Inflammatory macrophage (primary cell): ENCODE measurements at regions not wholly inside any gene's neighbourhood (a gene's known extent, or its start where the extent isn't known, plus 50 kb on each side); places are given as distances from the start of the nearest gene placed in this dataset.

Experiments
- DNase-seq, 2 donors: peaks; one replicate each; pipeline ENCODE4 v3.0.0-alpha.2; 2020 to 2022

GRCh38 chr22:26974914-26975803 lies 317.8 kb downstream of the MIAT start:
- DNase-seq: peak in 1 of 2 donors; percentile 15

- no peak for DNase-seq
Measured at GRCh38 chr22:26975865-26976264, 318.5 kb downstream of the MIAT start.

GRCh38 chr22:26977741-26978376 lies 320.5 kb downstream of the MIAT start:
- DNase-seq: no peak

- no peak for DNase-seq
Measured at GRCh38 chr22:26979294-26979693, 321.9 kb downstream of the MIAT start.

- DNase-seq: no peak
Measured at GRCh38 chr22:26981111-26981510, 323.7 kb downstream of the MIAT start.

DNA sequence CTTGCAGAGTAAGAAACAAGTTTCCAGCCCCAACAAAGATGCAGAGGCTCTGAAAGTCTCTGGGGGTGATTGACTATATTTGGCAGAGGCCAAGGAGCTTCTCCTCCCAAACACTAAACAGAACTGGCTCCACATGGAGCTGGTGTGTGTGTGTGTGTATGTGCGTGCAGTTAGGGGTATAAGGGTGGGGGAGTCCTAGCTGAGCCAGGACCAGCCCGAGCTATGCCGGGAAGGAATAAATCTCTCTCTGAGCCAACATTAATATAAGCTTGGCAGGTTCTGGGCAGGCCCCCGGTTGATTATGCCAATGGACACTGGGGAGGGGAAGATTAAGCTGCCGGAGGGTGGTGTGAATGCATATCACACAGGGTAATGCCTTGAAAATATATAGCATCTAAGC lies 324.2 kb downstream of the MIAT start:
- DNase-seq: no peak

DNA sequence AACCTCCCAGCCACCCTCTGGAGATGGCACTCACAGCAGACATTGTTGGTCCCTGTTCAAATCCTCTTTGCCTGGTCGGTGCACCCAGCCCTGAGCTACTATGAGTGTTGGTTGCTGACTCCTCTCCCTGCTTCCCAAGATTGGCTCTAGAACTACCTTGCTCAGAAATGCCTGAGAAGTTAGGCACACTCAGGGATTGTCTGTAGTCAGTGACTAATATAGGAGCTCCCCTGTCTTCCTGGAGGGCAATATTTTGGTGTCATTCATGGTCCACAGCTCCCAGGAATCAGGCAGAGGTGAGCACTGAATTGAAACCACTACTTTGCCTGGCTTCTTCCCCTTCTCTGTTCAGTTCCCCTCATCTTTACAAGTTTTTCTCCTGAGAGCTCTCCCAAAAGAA lies 325.9 kb downstream of the MIAT start:
- DNase-seq: no peak

- DNase-seq: no peak
Measured at GRCh38 chr22:26985206-26985605, 327.8 kb downstream of the MIAT start.

- no peak for DNase-seq
Measured at GRCh38 chr22:26985931-26986782, 328.8 kb downstream of the MIAT start.

DNA sequence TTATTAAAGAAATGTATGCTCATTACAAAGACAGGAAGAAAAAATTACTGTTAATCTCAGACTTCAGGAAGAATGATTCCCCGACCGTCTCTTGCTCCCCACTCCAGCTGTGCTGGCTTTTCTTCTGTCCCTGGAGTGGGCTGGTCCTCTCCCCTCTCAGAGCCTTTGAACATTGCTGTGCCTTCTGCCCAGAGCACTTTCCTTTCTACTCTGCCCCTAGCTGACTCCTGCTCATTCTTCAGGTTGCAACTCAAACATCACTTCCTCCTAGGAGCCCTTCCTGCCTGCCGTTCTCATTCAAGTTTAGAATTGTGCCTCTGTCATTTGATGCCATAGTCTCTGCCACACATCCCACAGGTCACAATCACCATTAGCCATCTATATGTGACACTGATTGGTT lies 329.5 kb downstream of the MIAT start:
- DNase-seq: no peak

- no peak for DNase-seq
Measured at GRCh38 chr22:26990503-26991189, 333.3 kb downstream of the MIAT start.

- DNase-seq: no peak
Measured at GRCh38 chr22:26992556-26992955, 335.2 kb downstream of the MIAT start.

GRCh38 chr22:26993886-26994285 lies 336.5 kb downstream of the MIAT start:
- no peak for DNase-seq

GRCh38 chr22:26994801-26995200 lies 337.4 kb downstream of the MIAT start:
- DNase-seq: no peak

- no peak for DNase-seq
Measured at GRCh38 chr22:26995235-26995634, 337.8 kb downstream of the MIAT start.

DNA sequence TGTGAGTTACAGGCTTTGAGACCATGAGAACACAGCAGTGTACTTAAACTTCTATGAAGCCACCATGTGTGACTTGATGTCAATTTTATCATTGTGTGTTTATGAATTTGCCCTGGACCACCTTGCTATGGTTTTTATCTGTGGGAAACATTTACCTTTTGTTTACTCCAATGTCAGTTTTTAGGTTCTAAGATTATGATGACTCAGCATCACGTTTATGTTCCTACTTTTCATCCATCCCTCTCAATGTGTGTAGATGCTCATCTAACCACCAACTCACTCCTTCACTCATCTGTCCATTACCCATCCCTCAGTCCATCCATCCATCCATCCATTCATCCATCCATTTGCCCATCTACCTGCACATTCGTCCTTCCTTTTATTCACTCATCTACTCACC lies 338.8 kb downstream of the MIAT start:
- DNase-seq: no peak

DNA sequence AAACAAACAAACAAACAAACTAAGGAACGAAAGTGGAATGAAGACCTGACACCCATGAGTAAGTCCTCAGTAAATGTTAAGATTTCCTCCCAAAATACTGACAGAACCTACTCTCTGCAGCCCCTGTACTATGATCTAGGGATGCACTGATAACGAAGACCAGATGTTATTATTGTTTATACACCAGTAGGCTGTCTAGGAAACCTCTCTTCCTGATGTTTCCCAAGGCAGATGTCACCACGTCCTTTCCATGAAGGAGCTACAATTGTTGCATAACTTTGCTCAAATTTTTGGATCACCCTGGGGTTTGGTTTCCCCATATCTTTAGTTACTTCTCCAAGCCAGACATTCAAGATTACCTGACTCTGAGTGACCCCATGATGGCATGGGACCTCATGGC lies 340.7 kb downstream of the MIAT start:
- no peak for DNase-seq

- DNase-seq: no peak
Measured at GRCh38 chr22:26998716-26999115, 341.3 kb downstream of the MIAT start.

DNA sequence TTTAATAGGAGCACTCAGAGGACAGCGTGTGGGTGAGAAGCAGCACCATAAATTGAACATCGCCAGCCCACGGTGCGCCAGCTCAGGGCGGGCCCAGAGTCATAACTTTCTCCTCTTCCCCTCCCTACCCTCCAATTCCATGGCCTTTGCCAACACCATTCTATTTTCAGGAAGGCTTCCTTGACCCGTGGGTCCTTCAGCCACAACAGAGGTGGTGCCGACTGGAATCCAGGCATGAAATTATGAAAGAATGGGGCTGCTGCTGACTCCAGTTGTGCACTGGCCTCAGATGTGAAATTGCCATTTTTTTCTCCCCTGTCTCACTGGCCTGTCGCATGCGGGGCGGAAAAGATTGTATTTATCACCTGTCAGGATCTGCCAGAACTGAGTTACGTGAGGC lies 345.9 kb downstream of the MIAT start:
- no peak for DNase-seq

DNA sequence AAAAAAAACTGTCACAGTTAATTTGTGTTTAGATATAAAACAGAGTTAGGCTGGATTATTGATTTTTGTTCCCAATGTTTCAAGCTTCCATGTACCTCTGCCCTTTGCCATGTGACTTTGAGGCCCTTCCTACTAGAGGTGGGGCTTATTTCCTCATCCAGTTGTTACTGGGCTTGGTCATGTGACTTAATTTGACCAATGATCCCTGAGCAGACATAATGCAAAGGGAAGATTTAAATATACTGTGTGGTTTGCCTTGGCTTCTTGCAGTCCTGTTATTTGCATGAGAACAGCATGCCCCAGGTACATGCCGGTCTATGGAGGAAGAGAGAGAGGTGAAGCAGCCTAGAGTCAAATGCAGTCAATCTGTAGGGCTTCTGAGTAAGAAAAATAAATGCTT lies 347.0 kb downstream of the MIAT start:
- no peak for DNase-seq

DNA sequence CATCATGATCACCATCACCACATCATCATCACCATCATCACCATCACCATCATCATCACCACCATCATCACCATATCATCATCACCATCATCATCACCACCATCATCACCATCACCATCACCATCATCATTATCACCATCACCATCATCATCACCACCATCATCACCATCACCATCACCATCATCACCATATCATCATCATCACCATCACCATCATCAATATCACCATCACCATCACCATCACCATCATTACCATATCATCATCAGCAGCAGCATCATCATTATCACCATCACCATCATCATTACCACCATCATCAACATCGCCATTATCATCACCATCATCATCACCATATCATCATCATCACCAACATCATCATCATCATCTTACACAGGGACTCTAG lies 351.1 kb downstream of the MIAT start:
- DNase-seq: no peak

DNA sequence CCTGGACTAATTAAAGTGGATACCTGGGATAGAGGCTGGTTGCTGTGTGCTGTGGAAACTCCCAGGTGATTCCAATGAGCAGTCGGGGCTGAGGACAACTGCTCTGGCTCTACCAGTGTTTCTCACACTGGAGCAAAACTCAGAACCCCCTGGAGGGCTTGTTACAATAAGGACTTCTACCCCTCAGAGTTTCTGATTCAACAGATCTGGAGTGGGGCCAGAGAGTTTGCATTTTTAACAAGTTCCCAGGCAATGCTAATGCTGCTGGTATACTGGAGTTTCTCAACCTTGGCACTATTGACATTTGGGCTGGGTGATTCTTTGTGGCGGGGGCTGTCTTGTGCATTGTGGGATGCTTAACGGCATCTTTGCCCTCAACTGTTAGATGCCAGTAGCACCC lies 353.7 kb downstream of the MIAT start:
- DNase-seq: no peak

DNA sequence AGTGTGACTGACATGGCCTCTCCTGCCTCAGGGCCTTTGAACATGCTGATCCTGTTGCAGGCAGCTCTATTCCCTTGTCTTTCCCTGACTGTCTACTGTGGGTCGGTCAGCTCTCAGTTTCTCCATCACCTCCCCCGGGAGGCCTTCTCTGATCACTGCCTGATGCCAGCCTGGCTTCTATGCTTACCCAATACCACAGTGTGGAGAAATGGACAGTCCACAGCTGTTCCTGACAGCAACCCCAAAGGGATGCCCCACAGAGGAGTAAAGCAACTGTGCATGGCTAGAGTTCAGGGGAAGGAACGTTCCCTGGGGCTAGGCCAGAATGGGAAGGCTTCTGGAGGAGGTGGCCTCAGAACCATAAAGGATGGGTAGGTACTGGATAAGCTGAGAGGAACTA lies 354.3 kb downstream of the MIAT start:
- no peak for DNase-seq
